Astrocyte (in vitro differentiated cells and primary cell): ENCODE measurements at regions not wholly inside any gene's neighbourhood (a gene's known extent, or its start where the extent isn't known, plus 50 kb on each side); places are given as distances from the start of the nearest gene placed in this dataset.
A peak's percentile ranks its signal among the peaks of the same experiment; 100 is the strongest.

Experiments
- DNase-seq: peaks from one replicate; pipeline ENCODE4 v3.0.0-alpha.2; 2010; ENCODE audit warnings: low read depth
- FAIRE-seq: peaks from 2 replicates; lab custom pipeline; 2011; peaks lifted over from hg19 to GRCh38; lab: Jason Lieb, UNC
- H2AFZ ChIP-seq: 2 replicates; pipeline ENCODE4 v1.6.0; 2012; ENCODE audit warnings: low read depth, low read length, inconsistent platforms
- H3K27ac ChIP-seq: 2 replicates; pipeline ENCODE4 v1.5.1; 2011; ENCODE audit warnings: low read depth, low read length, inconsistent platforms
- H3K27me3 ChIP-seq: 2 replicates; pipeline ENCODE4 v1.6.0; 2011; ENCODE audit warnings: low read length, inconsistent platforms; ENCODE audit not compliant: insufficient read depth
- H3K36me3 ChIP-seq: 2 replicates; pipeline ENCODE4 v1.5.1; 2011; ENCODE audit warnings: low read length, inconsistent platforms; ENCODE audit not compliant: insufficient read depth
- H3K4me1 ChIP-seq: 2 replicates; pipeline ENCODE4 v1.5.1; 2011; ENCODE audit warnings: low read length, inconsistent platforms; ENCODE audit not compliant: insufficient read depth
- H3K4me2 ChIP-seq: 2 replicates; pipeline ENCODE4 v1.6.0; 2012; ENCODE audit warnings: low read length, inconsistent platforms
- H3K4me3 ChIP-seq: 2 replicates; pipeline ENCODE4 v1.5.1; 2011; ENCODE audit warnings: low read depth, mild to moderate bottlenecking, low read length, inconsistent platforms; ENCODE audit not compliant: insufficient read depth
- H3K79me2 ChIP-seq: 2 replicates; pipeline ENCODE4 v1.6.0; 2012; ENCODE audit warnings: mild to moderate bottlenecking, low read length, inconsistent platforms; ENCODE audit not compliant: insufficient read depth
- H3K9ac ChIP-seq: 2 replicates; pipeline ENCODE4 v1.6.0; 2012; ENCODE audit warnings: mild to moderate bottlenecking, low read length, inconsistent platforms
- H3K9me3 ChIP-seq: 2 replicates; pipeline ENCODE4 v1.5.1; 2012; ENCODE audit warnings: low read depth, mild to moderate bottlenecking, low read length, inconsistent platforms; ENCODE audit not compliant: insufficient read depth
- H4K20me1 ChIP-seq: 2 replicates; pipeline ENCODE4 v1.6.0; 2012; ENCODE audit warnings: low read length, inconsistent platforms; ENCODE audit not compliant: insufficient read depth
- H3K27ac Mint-ChIP-seq: one replicate; pipeline ENCODE4 v1.8.0; 2021; ENCODE audit warnings: mild to moderate bottlenecking, mixed read lengths; ENCODE audit not compliant: unreplicated experiment
- H3K27me3 Mint-ChIP-seq: one replicate; pipeline ENCODE4 v1.8.0; 2021; ENCODE audit warnings: low read depth, mixed read lengths; ENCODE audit not compliant: unreplicated experiment
- H3K36me3 Mint-ChIP-seq: one replicate; pipeline ENCODE4 v1.8.0; 2021; ENCODE audit warnings: low read depth, mixed read lengths; ENCODE audit not compliant: unreplicated experiment
- H3K4me1 Mint-ChIP-seq: one replicate; pipeline ENCODE4 v1.8.0; 2021; ENCODE audit warnings: low read depth, mixed read lengths; ENCODE audit not compliant: unreplicated experiment
- H3K4me3 Mint-ChIP-seq: one replicate; pipeline ENCODE4 v1.8.0; 2021; ENCODE audit warnings: mild to moderate bottlenecking, moderate library complexity, mixed read lengths; ENCODE audit not compliant: unreplicated experiment
- H3K9me3 Mint-ChIP-seq: one replicate; pipeline ENCODE4 v1.8.0; 2021; ENCODE audit warnings: mild to moderate bottlenecking, mixed read lengths; ENCODE audit not compliant: unreplicated experiment
- CTCF ChIP-seq: IDR thresholded peaks from 2 replicates; pipeline ENCODE4 v1.5.1; 2011; ENCODE audit warnings: low read depth, mild to moderate bottlenecking, inconsistent platforms, low read length, moderate library complexity; ENCODE audit not compliant: insufficient read depth
- EZH2 ChIP-seq: IDR thresholded peaks from 2 replicates; pipeline ENCODE4 v1.6.1; 2012; ENCODE audit warnings: mild to moderate bottlenecking, low read length, inconsistent platforms; ENCODE audit not compliant: insufficient read depth

- peak; percentile 94 for DNase-seq
- FAIRE-seq: peak; percentile 98
- H3K9me3 Mint-ChIP-seq: no peaks in the 10 kb centered on the region
- peaks cover 19% of the 10 kb centered on the region for H3K27me3 Mint-ChIP-seq
- Histone ChIP-seq H3K4me1 (peaks cover 18% of the 10 kb centered on the region), H3K9me3 (no peaks in the 10 kb centered on the region), H3K9ac (peak overlapping the region; percentile 35), H3K27ac (peak overlapping the region; percentile 68), H2AFZ (no peak overlapping the region), H3K4me3 (no peak overlapping the region), H3K4me2 (peak overlapping the region; percentile 68), H3K36me3 (no peaks in the 10 kb centered on the region), H4K20me1 (no peaks in the 10 kb centered on the region), H3K79me2 (no peaks in the 10 kb centered on the region), H3K27me3 (peaks cover 4% of the 10 kb centered on the region)
- H3K4me1 Mint-ChIP-seq: peaks cover 13% of the 10 kb centered on the region
- peak overlapping the region; percentile 13 for H3K27ac Mint-ChIP-seq
- H3K36me3 Mint-ChIP-seq: no peaks in the 10 kb centered on the region
- no peak for TF ChIP-seq EZH2
- no peak for TF ChIP-seq CTCF
- H3K4me3 Mint-ChIP-seq: no peak overlapping the region
Observed at GRCh38 chr6:3612341-3613041, 139.0 kb downstream of the PXDC1 start.

DNA sequence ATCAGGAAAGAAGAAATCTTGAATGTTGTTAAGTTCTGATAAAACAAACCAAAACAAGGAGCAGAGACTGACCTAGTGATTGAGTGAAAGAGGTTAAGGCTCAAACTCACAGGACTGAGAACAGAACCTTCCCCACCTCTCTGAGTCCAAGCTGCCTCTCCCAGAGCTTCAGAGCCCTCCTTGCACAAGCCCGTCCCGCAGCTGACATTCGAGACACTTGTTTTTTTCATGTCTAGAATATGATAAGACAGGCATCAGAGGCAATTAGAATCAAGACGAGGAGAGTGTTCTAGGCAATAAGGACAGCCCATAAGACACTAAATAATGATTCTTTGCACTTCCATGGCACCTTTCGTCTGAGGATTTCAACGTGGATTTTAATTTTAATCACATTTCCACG is 140.6 kb downstream of the PXDC1 start:
- Mint-ChIP-seq H3K27ac (no peak overlapping the region), H3K4me3 (no peak overlapping the region)
- TF ChIP-seq CTCF: no peak
- TF ChIP-seq EZH2: no peak

GRCh38 chr6:3610206-3610605 is 141.3 kb downstream of the PXDC1 start:
- Histone ChIP-seq H3K27ac (no peak overlapping the region), H3K9me3 (no peaks in the 10 kb centered on the region), H2AFZ (peak overlapping the region; percentile 50), H3K4me1 (peaks cover 18% of the 10 kb centered on the region), H3K9ac (no peak overlapping the region), H3K36me3 (no peaks in the 10 kb centered on the region), H3K79me2 (no peaks in the 10 kb centered on the region), H4K20me1 (no peaks in the 10 kb centered on the region), H3K27me3 (peaks cover 3% of the 10 kb centered on the region), H3K4me3 (no peak overlapping the region), H3K4me2 (no peak overlapping the region)
- no peak for TF ChIP-seq EZH2
- no peak for TF ChIP-seq CTCF
- Mint-ChIP-seq H3K27ac (no peak overlapping the region), H3K4me1 (peaks cover 13% of the 10 kb centered on the region), H3K4me3 (no peak overlapping the region), H3K36me3 (no peaks in the 10 kb centered on the region), H3K27me3 (peaks cover 18% of the 10 kb centered on the region), H3K9me3 (no peaks in the 10 kb centered on the region)
- FAIRE-seq (no peak), DNase-seq (peak; percentile 17)

More for the DNA sequence above, 140.6 kb downstream of the PXDC1 start:
- H3K79me2 ChIP-seq: no peaks in the 10 kb centered on the region
- H4K20me1 ChIP-seq: no peaks in the 10 kb centered on the region
- peaks cover 3% of the 10 kb centered on the region for H3K27me3 ChIP-seq
- H3K36me3 Mint-ChIP-seq: no peaks in the 10 kb centered on the region
- H3K4me1 ChIP-seq: peaks cover 18% of the 10 kb centered on the region
- no peak overlapping the region for H3K9ac ChIP-seq
- FAIRE-seq (no peak), DNase-seq (no peak)
- peaks cover 13% of the 10 kb centered on the region for H3K4me1 Mint-ChIP-seq
- peaks cover 20% of the 10 kb centered on the region for H3K27me3 Mint-ChIP-seq
- H3K9me3 ChIP-seq: no peaks in the 10 kb centered on the region
- H3K4me2 ChIP-seq: no peak overlapping the region
- no peak overlapping the region for H2AFZ ChIP-seq
- H3K27ac ChIP-seq: no peak overlapping the region
- no peaks in the 10 kb centered on the region for H3K9me3 Mint-ChIP-seq
- no peak overlapping the region for H3K4me3 ChIP-seq
- no peaks in the 10 kb centered on the region for H3K36me3 ChIP-seq
